H54 (cell line): ENCODE measurements at regions not wholly inside any gene's neighbourhood (a gene's known extent, or its start where the extent isn't known, plus 50 kb on each side); places are given as distances from the start of the nearest gene placed in this dataset.

Experiments used
- DNase-seq: peaks from one replicate; pipeline ENCODE4 v3.0.0; 2011; ENCODE audit warnings: low spot score, mixed read lengths; ENCODE audit not compliant: insufficient read length
- FAIRE-seq: peaks from 3 replicates; lab custom pipeline; 2011; peaks lifted over from hg19 to GRCh38; lab: Jason Lieb, UNC
- POLR2A ChIP-seq: IDR thresholded peaks from 2 replicates; pipeline ENCODE4 v1.6.1; 2011; ENCODE audit warnings: low read depth, mild to moderate bottlenecking, low read length

DNA sequence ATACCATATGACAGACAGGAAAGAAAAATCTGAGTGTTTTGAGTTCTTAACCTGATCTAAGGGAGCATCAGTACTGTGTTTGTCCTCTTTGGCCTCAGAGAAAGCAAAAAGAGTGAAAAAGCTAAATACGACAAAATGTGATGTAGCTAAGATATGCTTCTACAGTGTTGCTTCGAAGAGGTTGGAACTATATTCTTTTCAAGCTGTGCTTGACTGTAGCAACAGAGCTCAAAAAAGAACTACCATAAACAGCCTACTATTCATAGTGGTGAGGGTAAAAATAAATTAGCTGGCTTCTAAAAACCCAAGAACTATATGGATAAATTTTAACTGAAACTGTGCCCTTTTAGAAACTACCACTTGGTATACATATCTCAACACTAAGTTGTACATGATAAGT lies 881.8 kb upstream of the PCDH10 start:
- TF ChIP-seq POLR2A: no peak
- FAIRE-seq (no peak), DNase-seq (no peak)

- DNase-seq: no peak
- no peak for TF ChIP-seq POLR2A
- no peak for FAIRE-seq
Measured at GRCh38 chr4:132269303-132269990, 879.6 kb upstream of the PCDH10 start.

GRCh38 chr4:132275583-132276121 lies 873.4 kb upstream of the PCDH10 start:
- no peak for TF ChIP-seq POLR2A
- FAIRE-seq (no peak), DNase-seq (no peak)

- FAIRE-seq (no peak), DNase-seq (no peak)
- TF ChIP-seq POLR2A: no peak
Measured at GRCh38 chr4:132276185-132276584, 872.9 kb upstream of the PCDH10 start.

GRCh38 chr4:132276989-132277388 lies 872.1 kb upstream of the PCDH10 start:
- TF ChIP-seq POLR2A: no peak
- no peak for FAIRE-seq
- DNase-seq: no peak

DNA sequence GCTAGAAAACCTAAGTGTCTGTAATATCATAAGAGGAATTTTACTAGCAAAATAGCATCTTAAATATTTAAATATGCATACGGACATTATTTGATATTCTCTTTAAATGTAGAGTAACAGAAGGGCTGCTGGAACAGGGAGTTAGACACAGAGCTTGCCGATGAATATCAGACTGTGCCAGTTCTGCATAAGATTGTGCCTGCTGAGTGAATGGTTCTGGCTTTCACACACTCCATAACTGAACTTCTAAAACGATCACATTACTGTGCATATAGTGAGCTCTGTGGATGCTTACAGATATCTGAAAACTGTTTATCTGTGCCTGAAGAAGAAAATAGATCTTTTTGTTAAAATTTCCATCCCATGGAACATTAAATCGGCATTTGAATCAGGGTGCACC lies 867.4 kb upstream of the PCDH10 start:
- no peak for TF ChIP-seq POLR2A
- FAIRE-seq: no peak
- no peak for DNase-seq

GRCh38 chr4:132284910-132285426 lies 864.1 kb upstream of the PCDH10 start:
- no peak for FAIRE-seq
- TF ChIP-seq POLR2A: no peak
- DNase-seq: no peak

GRCh38 chr4:132297346-132297745 lies 851.7 kb upstream of the PCDH10 start:
- TF ChIP-seq POLR2A: no peak
- no peak for DNase-seq
- FAIRE-seq: no peak

DNA sequence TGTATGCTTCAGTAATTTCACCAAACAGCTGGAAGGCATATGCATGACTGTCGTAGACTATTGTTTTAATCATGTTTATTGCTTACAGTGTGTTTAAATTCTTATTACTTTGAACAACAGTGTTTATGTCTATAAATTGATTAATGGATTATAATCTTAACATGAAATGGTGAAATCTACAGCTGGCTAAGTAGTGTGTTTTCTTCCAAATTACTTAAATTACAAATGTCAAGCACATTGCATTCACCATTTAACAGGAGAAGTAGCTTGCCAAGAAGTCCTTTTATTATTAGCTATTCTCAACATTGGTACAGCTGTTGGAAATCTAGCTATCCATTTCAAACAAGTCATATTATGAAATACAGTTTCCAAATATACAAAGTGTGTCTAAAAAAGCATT lies 849.3 kb upstream of the PCDH10 start:
- no peak for TF ChIP-seq POLR2A
- FAIRE-seq (no peak), DNase-seq (no peak)

- DNase-seq (no peak), FAIRE-seq (no peak)
- no peak for TF ChIP-seq POLR2A
Measured at GRCh38 chr4:132312521-132312920, 836.6 kb upstream of the PCDH10 start.

GRCh38 chr4:132313852-132314251 lies 835.2 kb upstream of the PCDH10 start:
- FAIRE-seq: no peak
- DNase-seq: no peak
- TF ChIP-seq POLR2A: no peak

DNA sequence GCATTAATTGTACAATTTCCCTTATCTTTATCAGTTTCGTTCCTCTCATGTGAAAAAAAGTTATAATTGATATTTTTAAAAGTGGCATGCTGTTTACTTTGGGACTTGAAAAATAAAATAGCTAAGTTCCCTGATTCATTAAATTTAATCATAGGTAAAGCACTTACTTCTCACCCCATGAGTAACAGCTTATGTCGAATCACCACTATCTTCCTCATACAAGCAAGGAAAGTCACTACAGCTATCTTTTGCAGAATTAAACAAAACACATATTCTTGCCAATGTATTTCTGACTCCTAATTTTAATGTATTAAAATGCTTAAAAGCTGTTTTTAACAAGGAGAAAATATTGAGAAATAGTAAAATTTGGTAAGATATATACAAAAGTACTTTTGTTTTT lies 832.4 kb upstream of the PCDH10 start:
- FAIRE-seq: no peak
- TF ChIP-seq POLR2A: no peak

DNA sequence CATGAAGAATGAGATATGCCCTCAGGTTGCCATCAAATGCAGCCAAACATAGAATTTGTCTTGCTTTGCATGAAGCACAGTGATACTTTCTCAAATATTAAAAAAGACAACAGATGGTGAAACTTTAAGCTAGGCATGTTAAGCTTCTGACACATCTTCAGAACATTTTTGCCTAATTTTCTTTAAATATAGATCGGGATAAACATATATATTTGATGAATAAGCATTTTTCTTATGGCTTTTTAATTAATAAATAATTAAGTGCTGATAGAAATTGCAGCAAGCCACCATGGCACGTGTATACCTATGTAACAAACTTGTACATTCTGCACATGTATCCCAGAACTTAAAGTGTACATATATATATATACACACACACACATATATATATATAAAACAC lies 831.2 kb upstream of the PCDH10 start:
- FAIRE-seq: no peak
- no peak for TF ChIP-seq POLR2A

More for the DNA sequence above, 832.4 kb upstream of the PCDH10 start:
- no peak for DNase-seq

DNA sequence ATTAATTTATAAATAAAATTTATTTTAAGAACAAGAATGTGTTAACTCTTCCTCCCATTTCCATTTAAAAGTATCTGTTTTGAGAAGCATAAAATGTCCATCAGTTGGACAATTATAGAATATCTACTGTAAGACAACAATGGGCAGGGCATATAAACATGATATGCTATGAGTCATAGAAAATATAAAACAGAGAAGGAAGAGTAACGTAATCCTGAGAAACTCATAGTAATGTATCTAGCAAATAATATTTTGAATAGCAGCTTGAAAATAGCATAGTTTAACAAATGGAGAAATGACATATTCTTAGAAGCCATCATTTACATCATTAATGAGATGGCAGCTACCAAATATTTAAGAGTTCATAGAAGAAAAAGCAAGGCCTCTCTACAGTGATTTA lies 820.3 kb upstream of the PCDH10 start:
- DNase-seq (no peak), FAIRE-seq (no peak)
- TF ChIP-seq POLR2A: no peak

More for the DNA sequence above, 831.2 kb upstream of the PCDH10 start:
- DNase-seq: no peak

- DNase-seq (no peak), FAIRE-seq (no peak)
- no peak for TF ChIP-seq POLR2A
Measured at GRCh38 chr4:132330994-132331393, 818.1 kb upstream of the PCDH10 start.
